ENCODE measurements at regions not wholly inside any gene's neighbourhood (a gene's known extent, or its start where the extent isn't known, plus 50 kb on each side); places are given as distances from the start of the nearest gene placed in this dataset.

- Mint-ChIP-seq H3K4me3 (no peak overlapping the region), H3K27ac (no peak overlapping the region), H3K36me3 (no peaks in the 10 kb centered on the region), H3K9me3 (peaks cover 7% of the 10 kb centered on the region), H3K4me1 (no peaks in the 10 kb centered on the region), H3K27me3 (peaks cover 9% of the 10 kb centered on the region)
- DNase-seq: no peak
Measured at GRCh38 chr5:2110137-2110933, 227.6 kb upstream of the IRX4 start.

GRCh38 chr5:2109566-2109965 lies 226.8 kb upstream of the IRX4 start:
- Mint-ChIP-seq H3K9me3 (peaks cover 7% of the 10 kb centered on the region), H3K36me3 (no peaks in the 10 kb centered on the region), H3K27me3 (peaks cover 9% of the 10 kb centered on the region), H3K27ac (no peak overlapping the region), H3K4me1 (no peaks in the 10 kb centered on the region), H3K4me3 (no peak overlapping the region)
- DNase-seq: no peak

GRCh38 chr5:2106721-2107120 lies 224.0 kb upstream of the IRX4 start:
- Mint-ChIP-seq H3K9me3 (peaks cover 7% of the 10 kb centered on the region), H3K4me1 (no peaks in the 10 kb centered on the region), H3K36me3 (no peaks in the 10 kb centered on the region), H3K27me3 (peaks cover 9% of the 10 kb centered on the region), H3K4me3 (no peak overlapping the region), H3K27ac (no peak overlapping the region)
- DNase-seq: no peak

GRCh38 chr5:2105141-2105540 lies 222.4 kb upstream of the IRX4 start:
- Mint-ChIP-seq H3K9me3 (peaks cover 7% of the 10 kb centered on the region), H3K36me3 (no peaks in the 10 kb centered on the region), H3K4me3 (no peak overlapping the region), H3K4me1 (no peaks in the 10 kb centered on the region), H3K27me3 (peaks cover 9% of the 10 kb centered on the region), H3K27ac (no peak overlapping the region)
- DNase-seq: no peak

- no peaks in the 10 kb centered on the region for H3K4me1 Mint-ChIP-seq
- H3K36me3 Mint-ChIP-seq: no peaks in the 10 kb centered on the region
- H3K27me3 Mint-ChIP-seq: peaks cover 13% of the 10 kb centered on the region
- no peak overlapping the region for H3K27ac Mint-ChIP-seq
- H3K4me3 Mint-ChIP-seq: no peak overlapping the region
- H3K9me3 Mint-ChIP-seq: peaks cover 7% of the 10 kb centered on the region
- no peak for DNase-seq
Measured at GRCh38 chr5:2103940-2104339, 221.2 kb upstream of the IRX4 start.

GRCh38 chr5:2102819-2103776 lies 220.4 kb upstream of the IRX4 start:
- no peak overlapping the region for H3K27ac Mint-ChIP-seq
- H3K36me3 Mint-ChIP-seq: no peaks in the 10 kb centered on the region
- H3K4me1 Mint-ChIP-seq: no peaks in the 10 kb centered on the region
- no peak overlapping the region for H3K4me3 Mint-ChIP-seq
- DNase-seq: no peak
- peaks cover 7% of the 10 kb centered on the region for H3K9me3 Mint-ChIP-seq
- peaks cover 14% of the 10 kb centered on the region for H3K27me3 Mint-ChIP-seq

- DNase-seq: no peak
- Mint-ChIP-seq H3K4me1 (no peaks in the 10 kb centered on the region), H3K27ac (no peak overlapping the region)
Measured at GRCh38 chr5:2101685-2102084, 219.0 kb upstream of the IRX4 start.

GRCh38 chr5:2096887-2097505 lies 214.3 kb upstream of the IRX4 start:
- no peak overlapping the region for H3K4me3 Mint-ChIP-seq
- no peaks in the 10 kb centered on the region for H3K36me3 Mint-ChIP-seq
- no peak overlapping the region for H3K27ac Mint-ChIP-seq
- no peak for DNase-seq
- H3K9me3 Mint-ChIP-seq: no peaks in the 10 kb centered on the region
- H3K4me1 Mint-ChIP-seq: no peaks in the 10 kb centered on the region
- H3K27me3 Mint-ChIP-seq: peaks cover 19% of the 10 kb centered on the region

More at GRCh38 chr5:2101685-2102084, 219.0 kb upstream of the IRX4 start:
- Mint-ChIP-seq H3K36me3 (no peaks in the 10 kb centered on the region), H3K4me3 (no peak overlapping the region), H3K9me3 (peaks cover 7% of the 10 kb centered on the region), H3K27me3 (peaks cover 19% of the 10 kb centered on the region)

- Mint-ChIP-seq H3K4me1 (no peaks in the 10 kb centered on the region), H3K9me3 (no peaks in the 10 kb centered on the region), H3K27me3 (peaks cover 28% of the 10 kb centered on the region), H3K27ac (no peak overlapping the region), H3K36me3 (no peaks in the 10 kb centered on the region), H3K4me3 (no peak overlapping the region)
- DNase-seq: no peak
Measured at GRCh38 chr5:2095011-2095410, 212.3 kb upstream of the IRX4 start.

GRCh38 chr5:2094616-2094995 lies 211.9 kb upstream of the IRX4 start:
- H3K4me3 Mint-ChIP-seq: no peak overlapping the region
- H3K36me3 Mint-ChIP-seq: no peaks in the 10 kb centered on the region
- no peaks in the 10 kb centered on the region for H3K9me3 Mint-ChIP-seq
- no peak for DNase-seq
- no peak overlapping the region for H3K27ac Mint-ChIP-seq
- H3K27me3 Mint-ChIP-seq: peaks cover 26% of the 10 kb centered on the region
- H3K4me1 Mint-ChIP-seq: no peaks in the 10 kb centered on the region

GRCh38 chr5:2093859-2094615 lies 211.3 kb upstream of the IRX4 start:
- Mint-ChIP-seq H3K9me3 (no peaks in the 10 kb centered on the region), H3K36me3 (no peaks in the 10 kb centered on the region), H3K27me3 (peaks cover 29% of the 10 kb centered on the region), H3K4me3 (no peak overlapping the region), H3K27ac (no peak overlapping the region), H3K4me1 (no peaks in the 10 kb centered on the region)
- no peak for DNase-seq

GRCh38 chr5:2091921-2092320 lies 209.2 kb upstream of the IRX4 start:
- Mint-ChIP-seq H3K27ac (no peak overlapping the region), H3K27me3 (peaks cover 32% of the 10 kb centered on the region), H3K4me3 (no peak overlapping the region), H3K4me1 (no peaks in the 10 kb centered on the region), H3K36me3 (no peaks in the 10 kb centered on the region), H3K9me3 (no peaks in the 10 kb centered on the region)
- DNase-seq: no peak

- H3K9me3 Mint-ChIP-seq: no peaks in the 10 kb centered on the region
- no peaks in the 10 kb centered on the region for H3K36me3 Mint-ChIP-seq
- H3K4me1 Mint-ChIP-seq: no peaks in the 10 kb centered on the region
- DNase-seq: no peak
- H3K27ac Mint-ChIP-seq: no peak overlapping the region
- peaks cover 28% of the 10 kb centered on the region for H3K27me3 Mint-ChIP-seq
- no peak overlapping the region for H3K4me3 Mint-ChIP-seq
Measured at GRCh38 chr5:2087980-2088379, 205.3 kb upstream of the IRX4 start.

- H3K36me3 Mint-ChIP-seq: no peaks in the 10 kb centered on the region
- H3K27me3 Mint-ChIP-seq: peaks cover 15% of the 10 kb centered on the region
- DNase-seq: no peak
- H3K4me3 Mint-ChIP-seq: no peak overlapping the region
- H3K4me1 Mint-ChIP-seq: no peaks in the 10 kb centered on the region
- H3K9me3 Mint-ChIP-seq: peaks cover under 1% of the 10 kb centered on the region
- no peak overlapping the region for H3K27ac Mint-ChIP-seq
Measured at GRCh38 chr5:2075365-2075764, 192.6 kb upstream of the IRX4 start.

All from activated naive CD8-positive, alpha-beta T cell treated with anti-CD3 and anti-CD28 coated beads for 36 hours (primary cell).